Suprapubic skin (tissue), 4 donors: ENCODE measurements at regions not wholly inside any gene's neighbourhood (a gene's known extent, or its start where the extent isn't known, plus 50 kb on each side); places are given as distances from the start of the nearest gene placed in this dataset.

Source experiments
- DNase-seq, 2 donors: peaks; one replicate each; pipeline ENCODE4 v3.0.0-alpha.2; 2019; ENCODE audit warnings: low spot score in 2 of 2
- H3K27ac ChIP-seq: fragments of 200-600 bp; sonication (generic); one replicate; pipeline ENCODE4 v1.5.1; 2019
- H3K27me3 ChIP-seq: fragments of 200-600 bp; sonication (generic); one replicate; pipeline ENCODE4 v1.5.1; 2019
- H3K36me3 ChIP-seq: fragments of 200-600 bp; sonication (generic); one replicate; pipeline ENCODE4 v1.5.1; 2019
- H3K4me1 ChIP-seq: fragments of 200-600 bp; sonication (generic); one replicate; pipeline ENCODE4 v1.5.1; 2019
- H3K4me3 ChIP-seq: fragments of 200-600 bp; sonication (generic); one replicate; pipeline ENCODE4 v1.5.1; 2019; ENCODE audit warnings: mild to moderate bottlenecking
- H3K9me3 ChIP-seq: fragments of 200-600 bp; sonication (generic); one replicate; pipeline ENCODE4 v1.5.1; 2019
- EP300 ChIP-seq: sonication (generic); formaldehyde crosslinking; IDR thresholded peaks from one replicate; pipeline ENCODE4 v1.6.1; 2017; ENCODE audit warnings: antibody characterized with exemption
- POLR2A ChIP-seq, 2 donors: fragments of 450-650 bp; IDR thresholded peaks; one replicate each; pipeline ENCODE4 v1.6.1; 2017; ENCODE audit warnings: antibody characterized with exemption in 2 of 2, mild to moderate bottlenecking in 2 of 2, moderate library complexity in 2 of 2
- POLR2AphosphoS5 ChIP-seq, 3 donors: sonication (generic); formaldehyde crosslinking; IDR thresholded peaks; one replicate each; pipeline ENCODE4 v1.6.1; 2017; ENCODE audit warnings: antibody characterized with exemption in 3 of 3
- WGBS: methylation state at CpG from one replicate; pipeline ENCODE4 v1.1.5; 2018; 5-methylcytosine and 5-hydroxymethylcytosine counted together
- TF ChIP-seq, protein P1 (sequence below), 2 donors: fragments of 200-600 bp in 1 of 2; fragments of 450-650 bp in 1 of 2; sonication (generic) in 1 of 2; IDR thresholded peaks; one replicate each; pipeline ENCODE4 v1.5.1; 2016 to 2019; ENCODE audit warnings: antibody characterized with exemption in 2 of 2, mild to moderate bottlenecking in 1 of 2, moderate library complexity in 1 of 2

DNA sequence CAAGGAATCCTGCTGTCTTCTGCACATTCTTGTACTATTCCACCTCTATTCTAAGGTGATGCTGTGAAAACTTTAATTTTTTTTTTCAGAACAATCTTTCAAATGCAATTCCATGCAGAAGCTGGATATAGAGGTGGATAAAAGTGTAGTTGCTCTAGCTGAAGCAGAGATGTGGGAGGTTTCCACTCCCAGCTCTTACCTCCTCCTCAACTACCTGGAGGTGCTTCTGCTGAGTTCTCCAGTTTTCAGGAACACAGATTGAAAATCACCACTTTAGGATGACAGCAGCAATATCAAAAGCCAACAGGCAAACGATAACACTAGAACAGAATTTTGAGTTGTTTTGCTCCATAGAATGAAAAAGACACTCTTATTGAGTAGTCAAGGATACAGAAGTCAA lies 51.1 kb upstream of the FAM98A start:
- no peak overlapping the region for H3K27ac ChIP-seq
- H3K4me1 ChIP-seq, result no peaks in the 10 kb centered on the region
- H3K27me3 ChIP-seq, result no peaks in the 10 kb centered on the region
- DNase-seq, result no peak
- TF ChIP-seq, protein P1, sequence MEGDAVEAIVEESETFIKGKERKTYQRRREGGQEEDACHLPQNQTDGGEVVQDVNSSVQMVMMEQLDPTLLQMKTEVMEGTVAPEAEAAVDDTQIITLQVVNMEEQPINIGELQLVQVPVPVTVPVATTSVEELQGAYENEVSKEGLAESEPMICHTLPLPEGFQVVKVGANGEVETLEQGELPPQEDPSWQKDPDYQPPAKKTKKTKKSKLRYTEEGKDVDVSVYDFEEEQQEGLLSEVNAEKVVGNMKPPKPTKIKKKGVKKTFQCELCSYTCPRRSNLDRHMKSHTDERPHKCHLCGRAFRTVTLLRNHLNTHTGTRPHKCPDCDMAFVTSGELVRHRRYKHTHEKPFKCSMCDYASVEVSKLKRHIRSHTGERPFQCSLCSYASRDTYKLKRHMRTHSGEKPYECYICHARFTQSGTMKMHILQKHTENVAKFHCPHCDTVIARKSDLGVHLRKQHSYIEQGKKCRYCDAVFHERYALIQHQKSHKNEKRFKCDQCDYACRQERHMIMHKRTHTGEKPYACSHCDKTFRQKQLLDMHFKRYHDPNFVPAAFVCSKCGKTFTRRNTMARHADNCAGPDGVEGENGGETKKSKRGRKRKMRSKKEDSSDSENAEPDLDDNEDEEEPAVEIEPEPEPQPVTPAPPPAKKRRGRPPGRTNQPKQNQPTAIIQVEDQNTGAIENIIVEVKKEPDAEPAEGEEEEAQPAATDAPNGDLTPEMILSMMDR (IDR thresholded peaks at IDR 0.05), result no peak
- TF ChIP-seq POLR2AphosphoS5 (IDR thresholded peaks at IDR 0.05), result no peak
- no peak for TF ChIP-seq EP300
- no peak for TF ChIP-seq POLR2A (IDR thresholded peaks at IDR 0.05)
- H3K4me3 ChIP-seq, result no peak overlapping the region
- H3K9me3 ChIP-seq, result no peaks in the 10 kb centered on the region
- no peaks in the 10 kb centered on the region for H3K36me3 ChIP-seq
- 91% methylated on average over 1 of the region's 1 CpG for WGBS
